AG09319 (cell line): ENCODE measurements at regions not wholly inside any gene's neighbourhood (a gene's known extent, or its start where the extent isn't known, plus 50 kb on each side); places are given as distances from the start of the nearest gene placed in this dataset.

Experiments
- DNase-seq: peaks from one replicate; pipeline ENCODE4 v3.0.0-alpha.2; 2010; ENCODE audit warnings: low read depth; ENCODE audit errors: extremely low read depth
- CTCF ChIP-seq: IDR thresholded peaks from 2 replicates; pipeline ENCODE4 v1.5.1; 2011; ENCODE audit warnings: low read depth, mild to moderate bottlenecking, inconsistent platforms, low read length, moderate library complexity

DNA sequence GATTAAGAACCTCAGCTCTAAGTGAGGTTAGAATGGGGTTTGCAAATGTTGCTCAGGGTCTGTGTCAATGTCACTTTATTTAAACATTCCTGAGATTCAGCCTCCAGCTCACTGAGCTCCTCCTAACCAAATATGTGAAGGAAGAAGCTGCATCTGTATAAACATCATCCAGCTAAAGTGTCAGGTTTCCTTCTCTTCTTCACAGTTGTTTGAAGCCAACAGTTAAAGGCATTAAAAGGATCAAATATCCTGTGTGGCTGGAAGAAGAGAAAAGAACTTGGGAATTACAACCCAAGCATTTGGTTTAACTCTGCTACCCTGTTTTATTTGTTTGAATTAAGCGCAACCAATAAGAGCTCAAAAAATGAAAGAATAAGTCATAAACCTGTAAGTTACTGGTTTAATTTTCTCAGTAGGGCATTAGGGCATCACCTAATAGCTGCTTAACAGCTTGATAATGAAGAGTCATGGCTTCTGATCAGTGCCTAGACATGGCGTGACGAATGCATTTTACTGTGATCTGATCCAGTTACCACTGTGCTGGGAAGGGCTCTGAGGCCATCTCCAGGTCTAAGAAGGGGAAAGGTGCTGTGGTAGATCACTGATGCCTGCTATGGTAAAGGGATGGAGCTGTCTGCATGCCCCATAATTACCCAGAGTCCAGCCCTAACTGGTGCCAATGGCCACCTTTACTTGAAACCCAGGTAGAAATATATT, 165.7 kb upstream of the TSC22D2 start:
- no peak for TF ChIP-seq CTCF
- DNase-seq: no peak

GRCh38 chr3:150240891-150241290, 167.2 kb upstream of the TSC22D2 start:
- no peak for TF ChIP-seq CTCF
- no peak for DNase-seq

DNA sequence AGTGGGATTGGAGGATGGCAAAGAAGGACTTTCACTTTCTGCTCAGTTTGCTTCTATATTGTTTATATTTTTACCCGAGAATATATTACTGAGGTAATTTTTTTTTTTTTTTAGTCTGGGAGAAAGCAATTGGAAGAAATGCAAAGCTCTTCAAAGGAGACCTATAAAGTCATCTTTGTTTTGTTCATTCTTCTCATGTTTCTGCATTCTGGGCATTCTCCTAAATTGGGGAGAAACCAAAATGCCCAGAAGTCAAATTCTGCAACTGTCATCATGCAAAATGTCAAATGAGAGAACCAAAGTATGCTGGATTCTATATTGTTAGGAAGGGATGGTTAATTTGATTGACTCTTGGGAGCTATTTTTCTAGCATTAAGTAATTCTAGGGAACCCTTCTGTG, 168.3 kb upstream of the TSC22D2 start:
- TF ChIP-seq CTCF: no peak
- no peak for DNase-seq

GRCh38 chr3:150238995-150239619, 169.0 kb upstream of the TSC22D2 start:
- no peak for DNase-seq

DNA sequence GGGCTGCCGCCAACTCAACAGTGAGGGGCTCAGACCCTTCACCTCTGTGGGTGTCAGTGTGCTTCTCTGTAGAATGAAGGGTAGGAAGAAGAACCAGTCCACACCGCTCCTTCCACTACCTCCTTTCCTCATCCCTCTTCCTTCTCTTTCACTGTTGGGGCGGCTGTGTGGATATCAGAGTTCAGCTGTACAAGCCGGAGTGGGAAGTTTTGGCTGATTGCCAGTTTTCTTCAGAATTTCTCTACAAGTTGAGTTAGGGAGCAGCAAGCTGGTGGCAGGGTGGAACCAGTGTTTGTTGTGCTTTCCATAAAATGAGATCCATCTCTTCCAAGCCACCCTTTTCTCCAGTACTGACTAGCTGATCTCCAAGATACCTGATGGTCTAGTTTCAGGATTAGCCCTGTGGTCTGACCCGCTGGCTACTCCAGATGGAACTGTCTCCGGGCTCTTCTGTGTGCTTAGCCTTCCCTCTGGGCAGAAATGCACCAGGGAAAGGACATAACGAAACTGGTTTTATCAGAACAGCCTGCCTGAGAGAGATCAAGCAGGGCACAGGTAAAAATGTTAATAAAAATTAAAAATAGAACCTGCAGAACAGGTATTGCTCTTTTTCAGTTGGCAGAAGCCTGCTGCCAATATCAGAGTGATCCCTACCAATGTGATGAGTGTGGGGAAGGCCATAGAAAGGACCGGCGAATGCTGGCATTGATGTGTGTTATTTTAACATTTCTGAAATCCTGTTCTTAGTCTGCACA, 169.9 kb upstream of the TSC22D2 start:
- DNase-seq: no peak
- TF ChIP-seq CTCF: no peak

More at GRCh38 chr3:150238995-150239619, 169.0 kb upstream of the TSC22D2 start:
- peak; percentile 25 for TF ChIP-seq CTCF

- no peak for TF ChIP-seq CTCF
- no peak for DNase-seq
Measured at GRCh38 chr3:150237490-150237889, 170.6 kb upstream of the TSC22D2 start.

DNA sequence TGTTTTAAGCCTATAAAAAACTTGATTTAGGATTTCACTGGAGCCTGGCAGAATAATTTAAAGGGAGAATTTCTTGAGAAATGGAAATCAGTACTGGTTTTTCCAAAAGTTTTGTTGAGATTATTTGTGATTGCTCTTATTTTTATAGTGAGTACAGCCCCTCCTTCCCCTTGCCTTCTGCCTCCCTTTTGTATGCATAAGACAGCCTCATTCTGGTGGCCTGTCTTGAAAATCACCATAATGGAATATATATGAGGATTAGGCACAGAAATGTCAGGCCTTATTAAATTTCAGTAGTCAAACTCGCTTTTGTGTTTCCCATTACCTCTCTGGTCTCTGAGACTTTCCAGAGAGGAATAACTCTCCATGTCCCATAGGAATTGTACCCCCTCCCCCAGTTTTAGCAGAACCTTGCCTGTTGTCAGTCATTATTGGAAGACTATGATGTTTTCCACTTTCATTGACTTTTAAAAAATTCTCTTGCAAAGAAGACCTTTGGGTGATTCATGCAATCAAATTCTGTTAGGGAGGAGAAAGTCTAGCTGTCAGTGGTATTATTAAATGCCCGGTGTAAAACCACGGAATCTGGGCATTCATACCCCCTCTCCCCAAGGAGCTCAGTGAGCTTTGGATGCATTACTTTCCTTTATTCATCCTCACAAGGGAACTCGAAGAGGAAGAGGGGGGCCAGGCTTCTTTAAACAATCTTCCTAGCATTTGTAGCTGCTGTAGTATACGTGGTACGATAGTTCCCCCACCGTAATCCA, 171.6 kb upstream of the TSC22D2 start:
- TF ChIP-seq CTCF: no peak
- DNase-seq: no peak
